Adrenal gland (tissue), 9 donors: ENCODE measurements at regions not wholly inside any gene's neighbourhood (a gene's known extent, or its start where the extent isn't known, plus 50 kb on each side); places are given as distances from the start of the nearest gene placed in this dataset.

Experiments used
- DNase-seq, 7 donors: peaks; one replicate each; pipeline ENCODE4 v3.0.0-alpha.2; 2019 to 2020
- H3K27ac ChIP-seq, 5 donors: fragments of 200-600 bp; sonication (generic) in 4 of 5; 1 replicate in 3 of 5; 2 replicates in 2 of 5; pipeline versions ENCODE4 v1.5.1 to v1.8.0; 2016 to 2020; ENCODE audit warnings: mild to moderate bottlenecking in 1 of 5
- H3K27me3 ChIP-seq: fragments of 200-600 bp; 2 replicates; pipeline ENCODE4 v1.8.0; 2021
- H3K36me3 ChIP-seq, 2 donors: fragments of 200-600 bp; replicated peaks in 1 of 2; 1 replicate in 1 of 2; 2 replicates in 1 of 2; pipeline versions ENCODE4 v1.5.1 to v1.8.0; 2018 to 2022
- H3K4me1 ChIP-seq, 2 donors: fragments of 200-600 bp; replicated peaks in 1 of 2; 1 replicate in 1 of 2; 2 replicates in 1 of 2; pipeline versions ENCODE4 v1.5.1 to v1.8.0; 2018 to 2021
- H3K4me3 ChIP-seq, 4 donors: fragments of 200-600 bp; sonication (generic) in 3 of 4; one replicate each; pipeline ENCODE4 v1.5.1; 2016 to 2018
- H3K9me3 ChIP-seq, 3 donors: fragments of 200-600 bp; sonication (generic) in 1 of 3; replicated peaks in 1 of 3; 1 replicate in 2 of 3; 2 replicates in 1 of 3; pipeline versions ENCODE4 v1.5.1 to v1.8.0; 2016 to 2021
- POLR2A ChIP-seq, 2 donors: fragments of 450-650 bp; IDR thresholded peaks; one replicate each; pipeline ENCODE4 v1.6.1; 2017; ENCODE audit warnings: antibody characterized with exemption in 2 of 2, mild to moderate bottlenecking in 2 of 2, moderate library complexity in 1 of 2
- WGBS, 4 donors: extraction: QIAGEN DNeasy Blood & Tissue Kit in 2 of 4; methylation state at CpG; one replicate each; pipeline versions ENCODE4 v1.1.5 to v1.1.7; 2013 to 2017; 5-methylcytosine and 5-hydroxymethylcytosine counted together
- intact Hi-C, 2 donors: fragments of 100-400 bp; cut with DNase I; formaldehyde crosslinking; loops; one replicate each; pipeline versions ENCODE4 v1.14.1 to v1.15.0; 2022 to 2023
- TF ChIP-seq, protein P1 (sequence below), 6 experiments: fragments of 450-650 bp in 4 of 6; fragments of 200-600 bp in 2 of 6; sonication (generic) in 1 of 6; IDR thresholded peaks; 1 replicate in 5 of 6; 2 replicates in 1 of 6; pipeline versions ENCODE4 v1.5.1 to v1.8.0; 2016 to 2021; ENCODE audit warnings: antibody characterized with exemption in 6 of 6, mild to moderate bottlenecking in 2 of 6, moderate library complexity in 1 of 6
- donor health status: healthy with polysubstance abuse.
- donor health status: Bipolar disorder and iron deficiency.
- donor health status: DM: yes; HTN: yes; CAD: no.
- donor health status: DM: no; HTN: no; CAD: no.
- donor health status: DM: no; HTN: no; CAD: no.

DNA sequence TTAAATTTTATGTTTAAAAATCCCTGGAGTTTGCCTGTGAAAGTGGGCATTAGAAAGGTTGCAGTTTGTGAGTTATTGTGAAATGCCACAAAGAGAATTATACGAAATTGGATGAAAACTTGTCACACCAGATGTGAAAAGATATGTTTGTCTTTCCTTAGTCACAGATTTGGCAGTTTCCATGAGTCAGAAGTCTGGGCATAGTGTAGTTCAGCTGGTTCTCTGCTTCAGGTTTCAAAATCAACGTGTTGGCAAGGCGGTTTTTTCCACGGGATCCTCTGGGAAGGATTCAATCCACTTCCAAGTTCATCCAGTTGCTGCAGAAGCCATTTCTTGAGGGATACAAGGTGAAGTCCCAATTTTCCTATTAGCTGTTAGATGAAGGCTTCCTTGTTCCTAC is 658.0 kb upstream of the CDH2 start:
- intact Hi-C loops, result no loop called here
- no peaks in the 10 kb centered on the region for H3K27me3 ChIP-seq
- no peak overlapping the region for H3K4me3 ChIP-seq
- TF ChIP-seq, protein P1, sequence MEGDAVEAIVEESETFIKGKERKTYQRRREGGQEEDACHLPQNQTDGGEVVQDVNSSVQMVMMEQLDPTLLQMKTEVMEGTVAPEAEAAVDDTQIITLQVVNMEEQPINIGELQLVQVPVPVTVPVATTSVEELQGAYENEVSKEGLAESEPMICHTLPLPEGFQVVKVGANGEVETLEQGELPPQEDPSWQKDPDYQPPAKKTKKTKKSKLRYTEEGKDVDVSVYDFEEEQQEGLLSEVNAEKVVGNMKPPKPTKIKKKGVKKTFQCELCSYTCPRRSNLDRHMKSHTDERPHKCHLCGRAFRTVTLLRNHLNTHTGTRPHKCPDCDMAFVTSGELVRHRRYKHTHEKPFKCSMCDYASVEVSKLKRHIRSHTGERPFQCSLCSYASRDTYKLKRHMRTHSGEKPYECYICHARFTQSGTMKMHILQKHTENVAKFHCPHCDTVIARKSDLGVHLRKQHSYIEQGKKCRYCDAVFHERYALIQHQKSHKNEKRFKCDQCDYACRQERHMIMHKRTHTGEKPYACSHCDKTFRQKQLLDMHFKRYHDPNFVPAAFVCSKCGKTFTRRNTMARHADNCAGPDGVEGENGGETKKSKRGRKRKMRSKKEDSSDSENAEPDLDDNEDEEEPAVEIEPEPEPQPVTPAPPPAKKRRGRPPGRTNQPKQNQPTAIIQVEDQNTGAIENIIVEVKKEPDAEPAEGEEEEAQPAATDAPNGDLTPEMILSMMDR (IDR thresholded peaks at IDR 0.05), result no peak
- no peak for TF ChIP-seq POLR2A (IDR thresholded peaks at IDR 0.05)
- no peak overlapping the region for H3K27ac ChIP-seq
- no peaks in the 10 kb centered on the region for H3K9me3 ChIP-seq
- no peaks in the 10 kb centered on the region for H3K4me1 ChIP-seq
- 83 to 91% (median 85%) methylated on average over 4 of the region's 4 CpGs for WGBS, 4 donors
- DNase-seq, result no peak
- no peaks in the 10 kb centered on the region for H3K36me3 ChIP-seq

DNA sequence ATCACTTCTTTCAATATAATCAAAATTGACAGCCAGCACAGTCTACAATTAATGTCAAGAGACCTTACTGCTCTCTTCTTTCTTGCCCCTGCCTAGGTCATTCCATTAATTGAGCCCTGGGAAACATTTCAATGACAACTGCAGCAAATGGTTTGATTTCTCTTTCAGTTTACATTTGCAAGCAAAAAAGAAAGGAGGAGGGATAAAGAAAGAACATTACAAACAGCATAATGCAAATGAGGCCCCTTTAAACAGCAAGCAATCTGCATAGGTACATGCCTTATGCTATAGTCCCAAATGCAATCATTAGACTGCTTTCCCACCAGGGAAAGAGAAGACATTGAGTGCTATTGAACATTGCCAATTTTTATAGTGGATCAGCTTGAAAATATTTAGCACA is 655.0 kb upstream of the CDH2 start:
- intact Hi-C loops, result no loop called here
- no peak for DNase-seq
- Histone ChIP-seq H3K36me3 (no peaks in the 10 kb centered on the region), H3K9me3 (no peaks in the 10 kb centered on the region), H3K27ac (no peak overlapping the region), H3K4me3 (no peak overlapping the region), H3K27me3 (no peaks in the 10 kb centered on the region), H3K4me1 (no peaks in the 10 kb centered on the region)
- TF ChIP-seq, protein P1 (IDR thresholded peaks at IDR 0.05), result no peak
- no peak for TF ChIP-seq POLR2A (IDR thresholded peaks at IDR 0.05)

DNA sequence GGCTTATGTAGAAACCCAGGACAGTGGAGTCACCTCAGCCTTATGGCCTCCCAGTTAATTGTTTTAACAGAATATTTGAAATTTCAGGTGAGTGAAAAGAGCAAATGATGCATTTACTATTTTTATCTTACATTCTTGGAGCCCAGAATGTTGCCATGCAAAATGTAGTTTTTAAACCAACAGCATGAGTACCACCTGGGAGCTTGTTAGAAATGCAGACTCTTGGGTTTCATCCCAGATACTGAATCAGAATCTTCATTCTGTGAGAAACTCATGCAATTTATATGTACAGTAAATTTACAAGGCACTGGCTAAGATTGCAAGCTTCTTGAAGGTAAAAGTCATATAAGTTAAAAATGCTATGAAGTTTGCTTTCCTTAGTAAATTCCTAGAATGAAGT is 654.5 kb upstream of the CDH2 start:
- no peak for TF ChIP-seq POLR2A (IDR thresholded peaks at IDR 0.05)
- TF ChIP-seq, protein P1 (IDR thresholded peaks at IDR 0.05), result no peak

DNA sequence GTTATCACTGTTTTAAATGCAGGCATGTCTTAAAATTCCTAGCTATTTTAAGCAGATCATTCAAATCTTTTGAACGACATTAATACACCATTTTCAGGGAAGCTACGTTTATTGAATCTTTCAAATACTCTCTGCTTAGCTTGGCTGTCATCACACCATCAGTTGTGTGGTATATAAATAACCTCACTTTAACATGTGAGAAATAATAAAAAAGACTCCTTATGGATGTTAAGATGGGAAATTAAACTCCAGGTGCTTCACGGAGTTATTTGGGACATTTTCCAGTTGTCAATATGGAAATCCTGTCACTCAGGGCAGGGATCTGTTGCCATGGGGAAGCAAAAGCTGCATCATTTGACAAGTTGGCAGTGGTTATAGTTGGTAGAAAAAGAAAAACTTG is 649.2 kb upstream of the CDH2 start:
- Histone ChIP-seq H3K9me3 (peaks cover 0 to 8% (median 0%) of the 10 kb centered on the region in 3 donors), H3K4me1 (no peaks in the 10 kb centered on the region), H3K27ac (no peak overlapping the region), H3K4me3 (no peak overlapping the region), H3K27me3 (no peaks in the 10 kb centered on the region), H3K36me3 (no peaks in the 10 kb centered on the region)
- DNase-seq, result no peak
- 65 to 78% (median 74%) methylated on average over 3 of the region's 3 CpGs for WGBS, 4 donors
- intact Hi-C loops, result no loop called here
- TF ChIP-seq POLR2A (IDR thresholded peaks at IDR 0.05), result no peak
- TF ChIP-seq, protein P1 (IDR thresholded peaks at IDR 0.05), result no peak

More for the DNA sequence above, 654.5 kb upstream of the CDH2 start:
- intact Hi-C loops, result no loop called here
- H3K27me3 ChIP-seq, result no peaks in the 10 kb centered on the region
- DNase-seq, result no peak
- H3K9me3 ChIP-seq, result no peaks in the 10 kb centered on the region
- H3K27ac ChIP-seq, result no peak overlapping the region
- H3K36me3 ChIP-seq, result no peaks in the 10 kb centered on the region
- H3K4me3 ChIP-seq, result no peak overlapping the region
- H3K4me1 ChIP-seq, result no peaks in the 10 kb centered on the region
